Adipocyte (in vitro differentiated cells): ENCODE measurements at regions not wholly inside any gene's neighbourhood (a gene's known extent, or its start where the extent isn't known, plus 50 kb on each side); places are given as distances from the start of the nearest gene placed in this dataset.

Experiments used
- DNase-seq: peaks from one replicate; pipeline ENCODE4 v3.0.0-alpha.2; 2015; ENCODE audit warnings: low read depth
- H3K27me3 ChIP-seq: replicated peaks from 2 replicates; pipeline ENCODE4 v1.7.0; 2013; ENCODE audit warnings: mild to moderate bottlenecking, low read length, moderate library complexity; ENCODE audit not compliant: control insufficient read depth, insufficient read depth
- H3K36me3 ChIP-seq: 2 replicates; pipeline ENCODE4 v1.7.0; 2013; ENCODE audit warnings: low read length, mild to moderate bottlenecking, moderate library complexity; ENCODE audit not compliant: control insufficient read depth, insufficient read depth, severe bottlenecking
- H3K4me1 ChIP-seq: 2 replicates; pipeline ENCODE4 v1.7.0; 2013; ENCODE audit warnings: mild to moderate bottlenecking, low read length, moderate library complexity; ENCODE audit not compliant: control insufficient read depth, insufficient read depth
- H3K4me3 ChIP-seq: 2 replicates; pipeline ENCODE4 v1.7.0; 2013; ENCODE audit warnings: mild to moderate bottlenecking, low read length, moderate library complexity
- H3K9ac ChIP-seq: 2 replicates; pipeline ENCODE4 v1.7.0; 2013; ENCODE audit warnings: mild to moderate bottlenecking, low read length, moderate library complexity
- H3K9me3 ChIP-seq: 2 replicates; pipeline ENCODE4 v1.7.0; 2013; ENCODE audit warnings: mild to moderate bottlenecking, low read length, moderate library complexity; ENCODE audit not compliant: control insufficient read depth

DNA sequence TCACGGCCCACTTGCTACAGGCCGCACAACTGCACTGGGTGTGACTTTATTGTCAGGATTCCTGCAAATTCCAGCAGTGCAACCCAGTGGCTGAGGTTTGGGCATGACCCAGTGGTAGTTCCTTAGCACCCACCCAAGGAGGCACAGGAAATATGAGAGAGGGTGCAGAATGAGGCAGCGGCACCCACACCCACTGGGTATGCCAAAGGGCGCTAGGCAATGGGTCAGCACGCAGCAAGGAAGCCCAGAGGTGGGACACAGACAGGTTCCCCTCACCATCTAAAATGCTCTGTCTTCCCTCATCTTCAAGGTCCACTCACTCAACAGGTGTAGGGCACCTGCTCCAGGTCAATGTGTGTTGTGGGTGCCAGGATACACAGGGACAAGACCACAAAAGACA is 357.8 kb upstream of the MKI67 start:
- no peak for DNase-seq
- no peaks in the 10 kb centered on the region for H3K9me3 ChIP-seq
- no peaks in the 10 kb centered on the region for H3K27me3 ChIP-seq
- no peak overlapping the region for H3K9ac ChIP-seq
- H3K36me3 ChIP-seq, result no peaks in the 10 kb centered on the region
- H3K4me3 ChIP-seq, result no peak overlapping the region
- H3K4me1 ChIP-seq, result no peaks in the 10 kb centered on the region

DNA sequence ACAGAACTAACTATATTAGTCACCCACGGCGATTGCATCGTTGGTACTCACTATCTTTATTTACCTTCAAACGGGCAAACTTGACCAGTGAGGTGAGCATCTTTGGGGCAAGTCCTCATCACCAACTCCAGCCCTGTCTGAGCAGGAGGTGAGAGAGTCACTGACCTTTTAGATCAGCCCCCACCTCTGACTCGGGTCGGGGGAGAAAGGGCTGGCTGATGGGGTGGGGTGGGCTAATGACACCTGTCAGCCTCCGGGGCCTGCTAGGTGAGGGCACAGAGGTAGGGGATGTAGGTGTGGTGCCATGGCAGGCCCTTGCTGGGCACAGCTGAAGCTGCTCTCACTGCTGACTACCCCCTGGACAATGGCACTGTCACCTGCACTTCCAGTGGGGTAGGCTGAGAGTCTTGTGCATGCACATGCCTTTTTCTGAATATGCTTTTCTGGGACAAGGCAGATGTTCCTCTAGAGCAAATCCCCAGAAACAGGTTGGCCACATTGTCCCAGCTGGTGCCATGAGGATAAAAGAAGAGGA is 359.5 kb upstream of the MKI67 start:
- H3K9me3 ChIP-seq, result no peaks in the 10 kb centered on the region

GRCh38 chr10:128487517-128487916 is 361.3 kb upstream of the MKI67 start:
- no peak overlapping the region for H3K4me3 ChIP-seq

More for the DNA sequence above, 359.5 kb upstream of the MKI67 start:
- Histone ChIP-seq H3K4me1 (no peaks in the 10 kb centered on the region), H3K27me3 (no peaks in the 10 kb centered on the region), H3K4me3 (no peak overlapping the region), H3K9ac (no peak overlapping the region), H3K36me3 (no peaks in the 10 kb centered on the region)
- no peak for DNase-seq

GRCh38 chr10:128489324-128490247 is 363.4 kb upstream of the MKI67 start:
- Histone ChIP-seq H3K9ac (no peak overlapping the region), H3K4me1 (no peaks in the 10 kb centered on the region), H3K9me3 (no peaks in the 10 kb centered on the region), H3K36me3 (no peaks in the 10 kb centered on the region), H3K27me3 (no peaks in the 10 kb centered on the region), H3K4me3 (no peak overlapping the region)
- no peak for DNase-seq

More at GRCh38 chr10:128487517-128487916, 361.3 kb upstream of the MKI67 start:
- no peaks in the 10 kb centered on the region for H3K27me3 ChIP-seq
- H3K4me1 ChIP-seq, result no peaks in the 10 kb centered on the region
- no peaks in the 10 kb centered on the region for H3K36me3 ChIP-seq
- no peak overlapping the region for H3K9ac ChIP-seq
- no peak for DNase-seq
- H3K9me3 ChIP-seq, result no peaks in the 10 kb centered on the region

GRCh38 chr10:128491686-128492085 is 365.5 kb upstream of the MKI67 start:
- no peaks in the 10 kb centered on the region for H3K36me3 ChIP-seq
- H3K9ac ChIP-seq, result no peak overlapping the region
- no peak for DNase-seq
- no peaks in the 10 kb centered on the region for H3K4me1 ChIP-seq
- no peaks in the 10 kb centered on the region for H3K27me3 ChIP-seq
- no peaks in the 10 kb centered on the region for H3K9me3 ChIP-seq
- no peak overlapping the region for H3K4me3 ChIP-seq

DNA sequence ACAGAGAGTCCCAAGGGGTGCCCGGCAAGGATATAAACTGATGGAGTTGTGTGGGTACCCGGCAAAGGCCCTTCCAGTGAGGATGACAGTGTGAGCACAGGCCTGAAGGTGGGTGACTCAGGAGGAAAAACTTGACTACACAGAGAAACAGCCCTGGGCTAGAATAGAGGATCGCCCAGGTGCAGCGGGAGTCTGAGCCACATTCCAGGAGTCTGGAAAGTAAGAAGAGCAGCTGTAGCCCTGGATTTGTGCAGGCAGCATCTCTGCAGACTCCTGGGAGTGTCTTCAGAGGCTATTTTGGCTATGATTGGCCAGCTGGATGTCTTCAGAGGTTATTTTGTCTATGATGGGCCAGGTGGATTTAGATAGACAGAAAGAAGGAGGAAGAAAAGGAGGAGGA is 367.6 kb upstream of the MKI67 start:
- no peak overlapping the region for H3K4me3 ChIP-seq
- no peaks in the 10 kb centered on the region for H3K36me3 ChIP-seq
- H3K27me3 ChIP-seq, result no peaks in the 10 kb centered on the region
- H3K9ac ChIP-seq, result no peak overlapping the region
- no peaks in the 10 kb centered on the region for H3K9me3 ChIP-seq
- H3K4me1 ChIP-seq, result no peaks in the 10 kb centered on the region
- no peak for DNase-seq

GRCh38 chr10:128494665-128495064 is 368.4 kb upstream of the MKI67 start:
- Histone ChIP-seq H3K9ac (no peak overlapping the region), H3K4me3 (no peak overlapping the region), H3K36me3 (no peaks in the 10 kb centered on the region), H3K4me1 (no peaks in the 10 kb centered on the region), H3K9me3 (no peaks in the 10 kb centered on the region), H3K27me3 (no peaks in the 10 kb centered on the region)
- no peak for DNase-seq

DNA sequence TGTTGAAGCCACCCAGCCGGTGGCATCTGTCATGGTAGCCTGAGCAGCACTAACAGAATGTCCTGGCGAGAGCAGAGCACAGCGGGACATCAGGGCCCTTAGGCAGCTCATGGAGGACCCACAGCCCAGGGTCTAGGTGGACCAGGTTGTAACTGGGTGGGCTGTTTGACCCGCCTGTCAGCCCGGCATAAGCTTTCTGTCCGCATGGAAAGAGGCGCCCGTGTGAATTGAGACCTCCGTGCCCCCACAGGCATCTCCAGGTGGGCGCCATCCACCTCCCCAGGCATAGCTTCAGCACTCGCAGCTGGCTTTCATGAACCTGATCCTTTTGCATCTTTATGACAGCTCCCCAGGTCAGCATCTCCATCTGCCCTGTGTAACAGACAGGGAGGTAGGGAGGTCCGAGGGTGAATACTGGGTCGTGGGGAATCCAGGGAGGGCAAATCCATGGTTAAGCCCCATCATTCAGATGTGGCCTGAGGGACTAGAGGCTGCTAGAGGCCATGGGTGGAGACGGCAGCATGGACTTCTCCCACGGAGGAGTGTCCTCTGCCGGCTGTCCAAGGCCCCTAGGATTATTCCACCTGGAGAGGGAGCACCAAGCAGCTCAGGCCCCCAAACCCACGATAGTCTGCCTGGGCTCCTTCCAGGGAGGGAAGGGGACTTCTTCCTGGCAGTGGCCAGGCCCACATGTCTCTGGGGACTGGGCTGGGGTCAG is 371.6 kb upstream of the MKI67 start:
- no peak overlapping the region for H3K9ac ChIP-seq
- no peaks in the 10 kb centered on the region for H3K36me3 ChIP-seq
- no peak for DNase-seq
- no peaks in the 10 kb centered on the region for H3K27me3 ChIP-seq
- H3K4me3 ChIP-seq, result no peak overlapping the region
- H3K9me3 ChIP-seq, result no peaks in the 10 kb centered on the region
- no peaks in the 10 kb centered on the region for H3K4me1 ChIP-seq

- DNase-seq, result no peak
- H3K4me1 ChIP-seq, result no peaks in the 10 kb centered on the region
- no peak overlapping the region for H3K4me3 ChIP-seq
- H3K9me3 ChIP-seq, result no peaks in the 10 kb centered on the region
- no peaks in the 10 kb centered on the region for H3K27me3 ChIP-seq
- no peak overlapping the region for H3K9ac ChIP-seq
- H3K36me3 ChIP-seq, result no peaks in the 10 kb centered on the region
Measured at GRCh38 chr10:128498378-128498730, 372.1 kb upstream of the MKI67 start.

GRCh38 chr10:128498746-128499145 is 372.5 kb upstream of the MKI67 start:
- Histone ChIP-seq H3K27me3 (no peaks in the 10 kb centered on the region), H3K9me3 (no peaks in the 10 kb centered on the region), H3K36me3 (no peaks in the 10 kb centered on the region), H3K4me1 (no peaks in the 10 kb centered on the region), H3K4me3 (no peak overlapping the region), H3K9ac (no peak overlapping the region)
- DNase-seq, result no peak

GRCh38 chr10:128499486-128499885 is 373.3 kb upstream of the MKI67 start:
- no peak overlapping the region for H3K9ac ChIP-seq
- no peak for DNase-seq
- no peaks in the 10 kb centered on the region for H3K9me3 ChIP-seq
- no peak overlapping the region for H3K4me3 ChIP-seq
- no peaks in the 10 kb centered on the region for H3K27me3 ChIP-seq
- H3K36me3 ChIP-seq, result no peaks in the 10 kb centered on the region
- H3K4me1 ChIP-seq, result no peaks in the 10 kb centered on the region
